ENCODE measurements at regions not wholly inside any gene's neighbourhood (a gene's known extent, or its start where the extent isn't known, plus 50 kb on each side); places are given as distances from the start of the nearest gene placed in this dataset.

DNA sequence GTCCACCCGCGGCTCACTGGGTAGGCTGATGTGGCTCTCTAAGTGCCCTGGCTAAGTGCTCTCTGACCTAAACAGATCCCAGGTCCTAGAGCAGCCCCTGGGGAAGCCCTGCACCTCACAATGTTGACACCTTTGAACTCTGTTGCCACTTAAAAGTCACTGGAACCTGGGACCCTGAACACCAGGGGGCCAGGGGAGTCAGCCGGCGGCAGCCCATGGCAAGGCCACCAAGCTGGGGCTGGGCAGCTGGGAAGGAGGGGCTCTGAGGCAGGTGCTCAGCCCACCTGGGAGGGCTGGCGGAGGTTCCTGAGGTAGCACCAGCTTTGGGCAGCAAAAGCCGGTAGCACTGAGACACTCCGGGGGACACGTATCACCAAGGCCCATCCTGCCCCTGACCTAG lies 129.0 kb downstream of the CHSY1 start:
- TF ChIP-seq, protein P1, sequence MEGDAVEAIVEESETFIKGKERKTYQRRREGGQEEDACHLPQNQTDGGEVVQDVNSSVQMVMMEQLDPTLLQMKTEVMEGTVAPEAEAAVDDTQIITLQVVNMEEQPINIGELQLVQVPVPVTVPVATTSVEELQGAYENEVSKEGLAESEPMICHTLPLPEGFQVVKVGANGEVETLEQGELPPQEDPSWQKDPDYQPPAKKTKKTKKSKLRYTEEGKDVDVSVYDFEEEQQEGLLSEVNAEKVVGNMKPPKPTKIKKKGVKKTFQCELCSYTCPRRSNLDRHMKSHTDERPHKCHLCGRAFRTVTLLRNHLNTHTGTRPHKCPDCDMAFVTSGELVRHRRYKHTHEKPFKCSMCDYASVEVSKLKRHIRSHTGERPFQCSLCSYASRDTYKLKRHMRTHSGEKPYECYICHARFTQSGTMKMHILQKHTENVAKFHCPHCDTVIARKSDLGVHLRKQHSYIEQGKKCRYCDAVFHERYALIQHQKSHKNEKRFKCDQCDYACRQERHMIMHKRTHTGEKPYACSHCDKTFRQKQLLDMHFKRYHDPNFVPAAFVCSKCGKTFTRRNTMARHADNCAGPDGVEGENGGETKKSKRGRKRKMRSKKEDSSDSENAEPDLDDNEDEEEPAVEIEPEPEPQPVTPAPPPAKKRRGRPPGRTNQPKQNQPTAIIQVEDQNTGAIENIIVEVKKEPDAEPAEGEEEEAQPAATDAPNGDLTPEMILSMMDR (IDR thresholded peaks at IDR 0.05), result no peak
- no peak for TF ChIP-seq EP300 (IDR thresholded peaks at IDR 0.05)

Measured in ovary (tissue), 3 donors.